ENCODE measurements at regions not wholly inside any gene's neighbourhood (a gene's known extent, or its start where the extent isn't known, plus 50 kb on each side); places are given as distances from the start of the nearest gene placed in this dataset.

DNA sequence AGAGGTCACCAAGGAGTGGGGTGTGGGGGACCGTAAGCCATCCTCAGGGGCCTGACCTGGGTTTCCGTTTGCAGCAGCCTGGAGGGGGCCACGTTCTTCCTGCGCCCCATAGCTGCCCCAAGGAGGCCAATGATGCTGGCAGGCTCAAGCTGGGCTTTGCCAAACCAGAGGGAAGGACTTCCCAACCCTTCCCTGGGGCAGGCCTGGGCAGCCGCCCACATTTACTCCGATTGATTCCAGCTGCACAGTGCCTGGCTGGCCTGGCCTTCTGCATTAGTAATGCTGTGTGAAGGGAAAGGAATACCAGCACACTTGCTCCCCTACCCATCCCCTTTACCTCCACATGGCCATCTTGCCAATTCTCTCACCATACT lies 360.6 kb upstream of the SLC14A2 start:
- no peaks in the 10 kb centered on the region for H3K27me3 ChIP-seq (ENCODE audit: low read depth)
- intact Hi-C loops (cut with micrococcal nuclease) = no loop called here
- TF ChIP-seq, protein P1, sequence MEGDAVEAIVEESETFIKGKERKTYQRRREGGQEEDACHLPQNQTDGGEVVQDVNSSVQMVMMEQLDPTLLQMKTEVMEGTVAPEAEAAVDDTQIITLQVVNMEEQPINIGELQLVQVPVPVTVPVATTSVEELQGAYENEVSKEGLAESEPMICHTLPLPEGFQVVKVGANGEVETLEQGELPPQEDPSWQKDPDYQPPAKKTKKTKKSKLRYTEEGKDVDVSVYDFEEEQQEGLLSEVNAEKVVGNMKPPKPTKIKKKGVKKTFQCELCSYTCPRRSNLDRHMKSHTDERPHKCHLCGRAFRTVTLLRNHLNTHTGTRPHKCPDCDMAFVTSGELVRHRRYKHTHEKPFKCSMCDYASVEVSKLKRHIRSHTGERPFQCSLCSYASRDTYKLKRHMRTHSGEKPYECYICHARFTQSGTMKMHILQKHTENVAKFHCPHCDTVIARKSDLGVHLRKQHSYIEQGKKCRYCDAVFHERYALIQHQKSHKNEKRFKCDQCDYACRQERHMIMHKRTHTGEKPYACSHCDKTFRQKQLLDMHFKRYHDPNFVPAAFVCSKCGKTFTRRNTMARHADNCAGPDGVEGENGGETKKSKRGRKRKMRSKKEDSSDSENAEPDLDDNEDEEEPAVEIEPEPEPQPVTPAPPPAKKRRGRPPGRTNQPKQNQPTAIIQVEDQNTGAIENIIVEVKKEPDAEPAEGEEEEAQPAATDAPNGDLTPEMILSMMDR (IDR thresholded peaks at IDR 0.05; ENCODE audit: borderline replicate concordance) = no peak
- no peak overlapping the region for H3K4me3 ChIP-seq
- no peaks in the 10 kb centered on the region for H3K9me3 ChIP-seq (replicated peaks)
- H3K27ac ChIP-seq (replicated peaks) = peak overlapping the region; percentile 65
- DNase-seq = peak; percentile 75
- no peaks in the 10 kb centered on the region for H3K36me3 ChIP-seq
- H3K4me1 ChIP-seq = peaks cover 27% of the 10 kb centered on the region

DNA sequence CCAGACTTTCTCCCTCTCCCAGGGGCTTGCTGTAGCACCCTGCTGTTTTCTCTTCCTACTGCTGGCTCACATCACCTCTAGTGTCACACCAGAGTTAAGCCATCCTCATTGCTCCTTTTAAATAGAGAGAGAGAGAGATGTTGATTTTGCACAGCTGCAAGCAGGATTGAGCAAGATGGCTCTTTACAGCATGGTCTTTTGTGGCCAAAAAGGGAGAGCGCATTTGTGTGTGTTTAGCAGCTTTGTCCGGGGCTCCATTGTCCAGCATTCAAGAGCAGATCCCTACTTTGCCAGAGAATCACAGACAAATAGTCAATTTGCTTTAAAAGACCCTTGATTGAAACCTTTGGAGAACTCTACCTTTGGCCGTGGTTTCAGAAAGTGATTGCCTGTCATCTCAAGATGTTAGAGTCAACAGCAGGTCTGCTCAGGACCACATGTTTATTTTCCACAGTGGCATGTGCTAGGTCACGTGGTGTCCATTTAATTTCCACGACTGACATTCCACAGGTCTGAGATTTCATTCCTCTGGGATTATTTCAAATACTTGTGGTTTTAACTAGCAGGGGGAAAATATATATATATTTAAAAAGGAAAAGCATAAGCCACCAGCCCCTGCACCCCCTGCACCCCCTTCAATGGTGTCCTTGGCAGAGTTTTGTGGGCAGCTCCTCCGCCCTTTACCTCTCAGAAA lies 359.9 kb upstream of the SLC14A2 start:
- no peak overlapping the region for H3K4me3 ChIP-seq
- H3K9me3 ChIP-seq (replicated peaks) = no peaks in the 10 kb centered on the region
- H3K4me1 ChIP-seq = peaks cover 20% of the 10 kb centered on the region
- TF ChIP-seq, protein P1 (IDR thresholded peaks at IDR 0.05; ENCODE audit: borderline replicate concordance) = no peak
- DNase-seq = no peak
- peak overlapping the region; percentile 65 for H3K27ac ChIP-seq (replicated peaks)
- no peaks in the 10 kb centered on the region for H3K36me3 ChIP-seq
- intact Hi-C loops (cut with micrococcal nuclease) = no loop called here
- H3K27me3 ChIP-seq (ENCODE audit: low read depth) = no peaks in the 10 kb centered on the region

DNA sequence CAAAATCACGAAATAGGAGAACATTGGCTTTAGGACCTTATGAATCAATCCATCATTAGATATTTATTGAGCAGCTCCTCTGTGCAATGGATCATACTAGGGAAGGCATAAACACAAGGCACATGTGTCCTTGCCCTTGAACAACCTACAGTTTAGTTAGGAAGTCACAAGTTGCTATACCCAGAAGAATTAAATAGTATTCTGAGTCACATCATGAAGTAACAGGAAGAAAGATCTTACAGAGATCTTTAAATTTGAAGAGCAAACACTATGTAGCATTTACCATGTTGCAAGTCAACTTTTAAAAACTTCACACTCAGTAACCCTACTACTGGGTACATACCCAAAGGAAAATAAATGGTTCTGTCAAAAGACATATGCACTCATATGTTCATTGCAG lies 355.2 kb upstream of the SLC14A2 start:
- TF ChIP-seq, protein P1 (IDR thresholded peaks at IDR 0.05; ENCODE audit: borderline replicate concordance) = no peak
- intact Hi-C loops (cut with micrococcal nuclease) = no loop called here
- no peaks in the 10 kb centered on the region for H3K27me3 ChIP-seq (ENCODE audit: low read depth)
- no peaks in the 10 kb centered on the region for H3K4me1 ChIP-seq
- DNase-seq = no peak
- H3K9me3 ChIP-seq (replicated peaks) = no peaks in the 10 kb centered on the region
- H3K36me3 ChIP-seq = no peaks in the 10 kb centered on the region
- H3K4me3 ChIP-seq = no peak overlapping the region
- no peak overlapping the region for H3K27ac ChIP-seq (replicated peaks)

DNA sequence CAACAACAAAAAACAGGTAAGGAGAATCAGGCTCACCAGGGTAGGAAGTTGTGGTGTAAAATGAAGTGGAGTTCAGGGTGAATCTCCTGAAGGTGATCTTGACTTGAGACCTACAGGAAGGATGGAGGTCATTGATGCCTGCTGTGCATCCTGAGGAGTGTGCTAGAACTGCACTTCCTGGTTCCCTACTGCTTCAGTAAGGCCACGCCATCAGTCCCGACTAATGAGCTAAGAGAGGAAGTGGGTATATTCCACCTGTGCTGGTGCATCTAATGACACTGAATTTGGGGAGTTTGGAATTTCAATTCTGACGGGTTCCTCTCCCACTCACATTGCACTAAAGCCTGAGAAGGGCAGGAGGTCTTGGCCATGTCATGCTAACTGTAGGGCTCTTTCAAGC lies 349.3 kb upstream of the SLC14A2 start:
- no peaks in the 10 kb centered on the region for H3K4me1 ChIP-seq
- no peak overlapping the region for H3K27ac ChIP-seq (replicated peaks)
- H3K36me3 ChIP-seq = no peaks in the 10 kb centered on the region
- no peak for DNase-seq
- intact Hi-C loops (cut with micrococcal nuclease) = no loop called here
- TF ChIP-seq, protein P1 (IDR thresholded peaks at IDR 0.05; ENCODE audit: borderline replicate concordance) = no peak
- H3K4me3 ChIP-seq = no peak overlapping the region
- H3K9me3 ChIP-seq (replicated peaks) = peaks cover 6% of the 10 kb centered on the region
- no peaks in the 10 kb centered on the region for H3K27me3 ChIP-seq (ENCODE audit: low read depth)

DNA sequence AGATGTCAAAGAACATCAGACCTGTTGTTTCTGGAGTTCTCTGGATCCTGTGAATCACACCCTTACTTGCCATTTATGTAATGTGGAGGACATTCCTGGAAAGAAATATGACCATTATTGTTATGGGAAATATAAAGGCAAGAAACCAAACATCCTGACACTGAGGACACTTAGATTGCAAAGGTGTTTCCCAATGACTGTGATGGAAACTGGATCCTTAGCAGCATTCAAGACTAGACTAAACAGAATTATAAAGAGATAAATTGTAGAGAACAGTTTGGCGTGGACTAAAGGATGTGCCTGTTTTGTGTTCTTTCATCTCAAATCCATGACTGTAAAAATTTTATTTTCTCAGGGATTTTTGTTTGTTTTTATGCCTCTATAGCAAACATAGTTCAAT lies 347.7 kb upstream of the SLC14A2 start:
- no peak for DNase-seq
- H3K4me3 ChIP-seq = no peak overlapping the region
- H3K36me3 ChIP-seq = no peaks in the 10 kb centered on the region
- no peak overlapping the region for H3K27ac ChIP-seq (replicated peaks)
- intact Hi-C loops (cut with micrococcal nuclease) = no loop called here
- H3K9me3 ChIP-seq (replicated peaks) = peaks cover 17% of the 10 kb centered on the region
- H3K27me3 ChIP-seq (ENCODE audit: low read depth) = no peaks in the 10 kb centered on the region
- TF ChIP-seq, protein P1 (IDR thresholded peaks at IDR 0.05; ENCODE audit: borderline replicate concordance) = no peak
- H3K4me1 ChIP-seq = no peaks in the 10 kb centered on the region

Data from left ventricle myocardium inferior (tissue), 1 donor.